ENCODE measurements at regions not wholly inside any gene's neighbourhood (a gene's known extent, or its start where the extent isn't known, plus 50 kb on each side); places are given as distances from the start of the nearest gene placed in this dataset.

DNA sequence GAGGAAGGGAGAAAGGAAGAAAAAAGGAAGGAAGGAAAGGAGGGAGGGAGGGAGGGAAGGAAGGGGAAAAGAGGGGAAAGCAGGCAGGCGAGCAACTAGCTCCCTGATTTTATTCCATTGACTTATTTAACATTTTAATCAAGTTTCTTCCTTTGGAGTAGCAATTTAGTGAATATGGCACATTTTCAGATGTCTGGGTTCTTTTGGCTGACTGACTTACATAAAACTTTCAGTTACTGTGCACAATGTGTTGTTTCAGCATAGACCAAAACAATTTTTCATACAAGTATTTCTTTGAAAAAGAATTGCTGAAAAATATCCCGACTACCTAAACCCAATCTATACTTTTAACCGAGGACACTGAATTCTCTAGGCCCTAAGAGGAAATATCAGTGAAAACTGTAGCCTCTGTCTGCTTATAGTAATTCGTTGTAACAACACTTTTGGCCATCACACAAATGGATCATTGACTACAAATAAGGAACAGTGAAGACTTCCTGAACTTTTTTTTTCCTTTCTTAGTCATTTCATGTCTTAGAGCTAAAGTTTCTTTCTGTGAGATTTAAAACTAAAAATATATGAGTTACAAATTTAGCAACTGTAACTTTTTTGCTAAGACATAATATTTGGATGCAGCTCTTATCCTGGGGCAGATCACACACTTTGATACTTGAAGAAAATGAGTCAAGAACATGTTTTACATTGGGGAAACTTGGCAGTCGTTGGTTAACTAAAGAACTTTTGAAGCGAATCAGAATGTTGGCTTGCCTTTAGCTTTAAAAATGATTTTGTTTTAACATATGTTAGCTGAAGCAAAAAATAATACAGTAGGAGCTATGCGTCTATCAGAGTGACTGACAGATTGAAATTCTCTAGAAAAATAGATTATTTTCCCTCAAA lies 79.6 kb downstream of the SOX2 start:
- POLR2A ChIA-PET = interaction anchor here (0.6 to 1.1 kb wide), 6 partner anchors 12 to 249 kb away, joined by 3 to 5 read pairs (median 4); no protein-coding TSS in a partner anchor
- BruUV-seq (replicated peaks) = no TSS peak
- DNase-seq (ENCODE audit: low spot score) = no peak
- no peaks in the 10 kb centered on the region for H3K79me2 ChIP-seq (ENCODE audit: insufficient read depth, low read depth, low read length)
- CTCF ChIA-PET (ENCODE audit: unreplicated experiment) = no interaction called here
- H4K20me1 ChIP-seq (ENCODE audit: insufficient read depth, low read length) = no peaks in the 10 kb centered on the region
- intact Hi-C loops (cut with micrococcal nuclease; ENCODE audit: unreplicated experiment) = no loop called here
- no peak overlapping the region for H3K27ac ChIP-seq (ENCODE audit: low read depth, low read length, poor library complexity, severe bottlenecking)
- no peaks in the 10 kb centered on the region for H3K9me2 ChIP-seq (ENCODE audit: insufficient read depth, low read length)
- no peak for TF ChIP-seq EZH2phosphoT487 (IDR thresholded peaks at IDR 0.05; ENCODE audit: borderline replicate concordance, low read depth, low read length)
- TF ChIP-seq, protein P1, sequence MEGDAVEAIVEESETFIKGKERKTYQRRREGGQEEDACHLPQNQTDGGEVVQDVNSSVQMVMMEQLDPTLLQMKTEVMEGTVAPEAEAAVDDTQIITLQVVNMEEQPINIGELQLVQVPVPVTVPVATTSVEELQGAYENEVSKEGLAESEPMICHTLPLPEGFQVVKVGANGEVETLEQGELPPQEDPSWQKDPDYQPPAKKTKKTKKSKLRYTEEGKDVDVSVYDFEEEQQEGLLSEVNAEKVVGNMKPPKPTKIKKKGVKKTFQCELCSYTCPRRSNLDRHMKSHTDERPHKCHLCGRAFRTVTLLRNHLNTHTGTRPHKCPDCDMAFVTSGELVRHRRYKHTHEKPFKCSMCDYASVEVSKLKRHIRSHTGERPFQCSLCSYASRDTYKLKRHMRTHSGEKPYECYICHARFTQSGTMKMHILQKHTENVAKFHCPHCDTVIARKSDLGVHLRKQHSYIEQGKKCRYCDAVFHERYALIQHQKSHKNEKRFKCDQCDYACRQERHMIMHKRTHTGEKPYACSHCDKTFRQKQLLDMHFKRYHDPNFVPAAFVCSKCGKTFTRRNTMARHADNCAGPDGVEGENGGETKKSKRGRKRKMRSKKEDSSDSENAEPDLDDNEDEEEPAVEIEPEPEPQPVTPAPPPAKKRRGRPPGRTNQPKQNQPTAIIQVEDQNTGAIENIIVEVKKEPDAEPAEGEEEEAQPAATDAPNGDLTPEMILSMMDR (conservative IDR thresholded peaks at IDR 0.05; ENCODE audit: low read length) = no peak
- H3K4me3 ChIP-seq (ENCODE audit: low read depth, low read length, poor library complexity, severe bottlenecking) = no peak overlapping the region
- H3K36me3 ChIP-seq (ENCODE audit: insufficient read depth, low read length) = no peaks in the 10 kb centered on the region
- peak overlapping the region; percentile 35; the same call in 1 of the 2 replicates for H3K4me2 ChIP-seq (ENCODE audit: low read length)
- no peaks in the 10 kb centered on the region for H3K9me3 ChIP-seq (ENCODE audit: low read length)
- peak overlapping the region; percentile 88 for H2AFZ ChIP-seq (ENCODE audit: low read length)
- H3K4me1 ChIP-seq (ENCODE audit: insufficient read depth, low read length, poor library complexity, severe bottlenecking) = peaks cover 24% of the 10 kb centered on the region

DNA sequence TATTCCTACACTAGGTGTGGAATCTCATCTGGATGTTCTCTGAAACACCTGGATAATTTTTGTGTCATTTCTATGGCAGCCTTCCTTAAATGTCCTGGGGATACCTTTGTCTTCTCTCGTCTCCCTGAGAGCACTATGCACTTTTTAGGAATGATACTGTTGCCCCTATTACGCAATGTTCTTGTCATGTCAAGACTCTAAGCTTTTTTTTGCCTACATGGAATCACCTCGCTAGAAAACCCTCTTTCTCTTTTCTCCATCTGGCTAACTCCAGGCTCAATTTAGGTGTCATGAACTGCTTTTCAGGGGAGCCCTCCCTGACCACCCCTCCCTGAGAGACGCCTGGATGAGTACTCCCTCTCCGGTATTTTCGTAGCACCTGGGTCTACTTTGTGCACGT lies 81.3 kb downstream of the SOX2 start:
- no peak overlapping the region for H3K4me3 ChIP-seq (ENCODE audit: low read depth, low read length, poor library complexity, severe bottlenecking)
- intact Hi-C loops (cut with micrococcal nuclease; ENCODE audit: unreplicated experiment) = no loop called here
- H2AFZ ChIP-seq (ENCODE audit: low read length) = no peak overlapping the region
- H3K27ac ChIP-seq (ENCODE audit: low read depth, low read length, poor library complexity, severe bottlenecking) = no peak overlapping the region
- no peak overlapping the region for H3K4me2 ChIP-seq (ENCODE audit: low read length)
- TF ChIP-seq, protein P1 (conservative IDR thresholded peaks at IDR 0.05; ENCODE audit: low read length) = no peak
- no peak for TF ChIP-seq EZH2phosphoT487 (IDR thresholded peaks at IDR 0.05; ENCODE audit: borderline replicate concordance, low read depth, low read length)
- ChIA-PET POLR2A (no interaction called here), CTCF (ENCODE audit: unreplicated experiment) (no interaction called here)
- peaks cover 31% of the 10 kb centered on the region for H3K4me1 ChIP-seq (ENCODE audit: insufficient read depth, low read length, poor library complexity, severe bottlenecking)
- H3K9me2 ChIP-seq (ENCODE audit: insufficient read depth, low read length) = no peaks in the 10 kb centered on the region
- no peaks in the 10 kb centered on the region for H3K9me3 ChIP-seq (ENCODE audit: low read length)
- no peaks in the 10 kb centered on the region for H3K36me3 ChIP-seq (ENCODE audit: insufficient read depth, low read length)
- no peaks in the 10 kb centered on the region for H3K79me2 ChIP-seq (ENCODE audit: insufficient read depth, low read depth, low read length)
- no TSS peak for BruUV-seq (replicated peaks)
- H4K20me1 ChIP-seq (ENCODE audit: insufficient read depth, low read length) = no peaks in the 10 kb centered on the region
- no peak for DNase-seq (ENCODE audit: low spot score)
